Loucy (cell line): ENCODE measurements at regions not wholly inside any gene's neighbourhood (a gene's known extent, or its start where the extent isn't known, plus 50 kb on each side); places are given as distances from the start of the nearest gene placed in this dataset.

Experiments used
- H2AFZ ChIP-seq: fragments of 200-600 bp; sonication (generic); 2 replicates; pipeline ENCODE4 v1.6.0; 2016; ENCODE audit warnings: antibody characterized with exemption, mild to moderate bottlenecking, low read length, moderate library complexity
- H3F3A ChIP-seq: fragments of 200-600 bp; 2 replicates; pipeline ENCODE4 v1.6.0; 2016; ENCODE audit warnings: antibody characterized with exemption, low read depth, mild to moderate bottlenecking
- H3K27me3 ChIP-seq: fragments of 200-600 bp; sonication (generic); 2 replicates; pipeline ENCODE4 v1.6.1; 2014; ENCODE audit warnings: low read length, mild to moderate bottlenecking; ENCODE audit not compliant: insufficient read depth, poor library complexity, severe bottlenecking
- H3K36me3 ChIP-seq: fragments of 200-600 bp; sonication (generic); 2 replicates; pipeline ENCODE4 v1.6.1; 2016; ENCODE audit warnings: low read length; ENCODE audit not compliant: insufficient read depth
- H3K4me1 ChIP-seq: fragments of 200-600 bp; sonication (generic); 2 replicates; pipeline ENCODE4 v1.5.1; 2014; ENCODE audit warnings: low read length, mild to moderate bottlenecking; ENCODE audit not compliant: insufficient read depth, poor library complexity, severe bottlenecking
- H3K4me2 ChIP-seq: fragments of 200-600 bp; sonication (generic); 2 replicates; pipeline ENCODE4 v1.6.0; 2014; ENCODE audit warnings: antibody characterized with exemption, low read length, low read depth, mild to moderate bottlenecking; ENCODE audit not compliant: poor library complexity, severe bottlenecking
- H3K4me3 ChIP-seq: fragments of 200-600 bp; sonication (generic); 2 replicates; pipeline ENCODE4 v1.5.1; 2014; ENCODE audit warnings: low read length, mild to moderate bottlenecking, mixed read lengths; ENCODE audit not compliant: poor library complexity, severe bottlenecking
- H3K79me2 ChIP-seq: fragments of 200-600 bp; sonication (generic); 2 replicates; pipeline ENCODE4 v1.6.1; 2014; ENCODE audit warnings: low read length; ENCODE audit not compliant: insufficient read depth
- H3K9ac ChIP-seq: fragments of 200-600 bp; sonication (generic); 2 replicates; pipeline ENCODE4 v1.6.0; 2014; ENCODE audit warnings: mild to moderate bottlenecking, low read depth, low read length, moderate library complexity; ENCODE audit not compliant: poor library complexity, severe bottlenecking
- H3K9me2 ChIP-seq: fragments of 200-600 bp; sonication (generic); replicated peaks from 2 replicates; pipeline ENCODE4 v1.6.1; 2016; ENCODE audit warnings: low read depth, low read length, mixed read lengths
- H3K9me3 ChIP-seq: fragments of 200-600 bp; sonication (generic); 2 replicates; pipeline ENCODE4 v1.6.1; 2014; ENCODE audit warnings: mild to moderate bottlenecking, antibody characterized with exemption, low read length, low read depth; ENCODE audit not compliant: insufficient read depth
- H4K20me1 ChIP-seq: fragments of 200-600 bp; sonication (generic); 2 replicates; pipeline ENCODE4 v1.6.0; 2014; ENCODE audit warnings: antibody characterized with exemption, low read length, mild to moderate bottlenecking; ENCODE audit not compliant: insufficient read depth, poor library complexity, severe bottlenecking
- EZH2phosphoT487 ChIP-seq: fragments of 200-600 bp; IDR thresholded peaks from 2 replicates; pipeline ENCODE4 v1.6.1; 2018; ENCODE audit warnings: antibody characterized with exemption, mild to moderate bottlenecking, moderate library complexity, borderline replicate concordance
- TF ChIP-seq, protein P1 (sequence below): fragments of 200-600 bp; sonication (generic); conservative IDR thresholded peaks from 2 replicates; pipeline ENCODE4 v1.5.1; 2014; ENCODE audit warnings: mild to moderate bottlenecking, antibody characterized with exemption, low read length

DNA sequence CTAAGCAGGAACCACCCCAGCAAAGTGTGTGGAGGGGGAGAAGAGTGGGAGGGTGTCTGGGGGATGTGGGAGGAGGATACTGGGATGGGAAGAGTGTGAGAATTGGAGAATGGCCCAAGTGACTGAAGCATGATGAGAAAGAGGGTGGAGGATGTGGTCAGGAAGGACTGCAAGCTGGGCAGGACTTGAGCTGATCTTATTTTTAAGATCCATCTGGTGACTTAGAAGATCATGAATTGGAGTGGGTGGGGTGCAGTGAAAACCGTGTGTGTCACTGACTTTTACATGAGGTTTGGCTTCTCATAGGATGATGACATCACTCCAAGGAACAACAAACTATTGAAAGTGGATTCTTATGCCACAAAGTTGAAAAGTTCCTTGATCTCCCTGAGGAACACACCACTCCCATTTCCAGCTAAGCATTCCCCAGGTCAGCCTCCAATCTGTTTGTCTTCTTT, 287.5 kb downstream of the GALC start:
- Histone ChIP-seq H3K79me2 (no peaks in the 10 kb centered on the region), H3K27me3 (no peaks in the 10 kb centered on the region), H2AFZ (no peak overlapping the region), H3K36me3 (no peaks in the 10 kb centered on the region), H3K4me2 (no peak overlapping the region), H3K4me3 (no peak overlapping the region), H3F3A (no peaks in the 10 kb centered on the region), H3K9ac (no peak overlapping the region), H3K9me2 (no peaks in the 10 kb centered on the region), H4K20me1 (no peaks in the 10 kb centered on the region), H3K4me1 (no peaks in the 10 kb centered on the region), H3K9me3 (no peaks in the 10 kb centered on the region)
- TF ChIP-seq, protein P1, sequence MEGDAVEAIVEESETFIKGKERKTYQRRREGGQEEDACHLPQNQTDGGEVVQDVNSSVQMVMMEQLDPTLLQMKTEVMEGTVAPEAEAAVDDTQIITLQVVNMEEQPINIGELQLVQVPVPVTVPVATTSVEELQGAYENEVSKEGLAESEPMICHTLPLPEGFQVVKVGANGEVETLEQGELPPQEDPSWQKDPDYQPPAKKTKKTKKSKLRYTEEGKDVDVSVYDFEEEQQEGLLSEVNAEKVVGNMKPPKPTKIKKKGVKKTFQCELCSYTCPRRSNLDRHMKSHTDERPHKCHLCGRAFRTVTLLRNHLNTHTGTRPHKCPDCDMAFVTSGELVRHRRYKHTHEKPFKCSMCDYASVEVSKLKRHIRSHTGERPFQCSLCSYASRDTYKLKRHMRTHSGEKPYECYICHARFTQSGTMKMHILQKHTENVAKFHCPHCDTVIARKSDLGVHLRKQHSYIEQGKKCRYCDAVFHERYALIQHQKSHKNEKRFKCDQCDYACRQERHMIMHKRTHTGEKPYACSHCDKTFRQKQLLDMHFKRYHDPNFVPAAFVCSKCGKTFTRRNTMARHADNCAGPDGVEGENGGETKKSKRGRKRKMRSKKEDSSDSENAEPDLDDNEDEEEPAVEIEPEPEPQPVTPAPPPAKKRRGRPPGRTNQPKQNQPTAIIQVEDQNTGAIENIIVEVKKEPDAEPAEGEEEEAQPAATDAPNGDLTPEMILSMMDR, result no peak
- no peak for TF ChIP-seq EZH2phosphoT487

GRCh38 chr14:87698481-87698880, 294.5 kb downstream of the GALC start:
- Histone ChIP-seq H3K36me3 (no peaks in the 10 kb centered on the region), H2AFZ (no peak overlapping the region), H3K4me1 (no peaks in the 10 kb centered on the region), H3K27me3 (no peaks in the 10 kb centered on the region), H3K4me2 (no peak overlapping the region), H4K20me1 (no peaks in the 10 kb centered on the region), H3K9me2 (no peaks in the 10 kb centered on the region), H3K79me2 (no peaks in the 10 kb centered on the region), H3F3A (no peaks in the 10 kb centered on the region), H3K9me3 (no peaks in the 10 kb centered on the region), H3K4me3 (no peak overlapping the region), H3K9ac (no peak overlapping the region)
- TF ChIP-seq EZH2phosphoT487, result no peak
- TF ChIP-seq, protein P1, result no peak

DNA sequence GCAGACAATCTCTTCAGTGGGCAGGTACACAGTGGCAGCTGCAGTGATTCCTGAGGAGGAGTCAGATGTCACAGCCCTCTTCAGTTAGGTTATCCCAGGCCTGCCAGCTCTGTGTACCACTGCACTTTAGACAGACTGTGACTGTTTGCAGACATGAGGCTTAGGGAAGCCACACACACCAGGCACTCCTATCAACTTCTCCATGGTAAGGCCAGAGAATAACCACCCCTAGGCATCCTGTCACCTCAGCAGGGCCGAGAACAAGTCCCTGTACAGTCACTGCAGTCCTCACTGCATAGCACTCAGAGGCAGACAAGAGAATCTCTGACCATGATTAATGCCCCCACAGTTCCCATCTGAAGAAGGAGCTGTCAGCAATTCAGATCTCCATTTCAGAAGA, 296.5 kb downstream of the GALC start:
- Histone ChIP-seq H3K9me2 (no peaks in the 10 kb centered on the region), H3K9me3 (no peaks in the 10 kb centered on the region), H3K4me1 (no peaks in the 10 kb centered on the region), H3K27me3 (no peaks in the 10 kb centered on the region), H3K4me3 (no peak overlapping the region), H4K20me1 (no peaks in the 10 kb centered on the region), H2AFZ (no peak overlapping the region), H3K4me2 (no peak overlapping the region), H3F3A (no peaks in the 10 kb centered on the region), H3K9ac (no peak overlapping the region), H3K36me3 (no peaks in the 10 kb centered on the region), H3K79me2 (no peaks in the 10 kb centered on the region)
- TF ChIP-seq, protein P1, result no peak
- TF ChIP-seq EZH2phosphoT487, result no peak
